ENCODE measurements at regions not wholly inside any gene's neighbourhood (a gene's known extent, or its start where the extent isn't known, plus 50 kb on each side); places are given as distances from the start of the nearest gene placed in this dataset.

DNA sequence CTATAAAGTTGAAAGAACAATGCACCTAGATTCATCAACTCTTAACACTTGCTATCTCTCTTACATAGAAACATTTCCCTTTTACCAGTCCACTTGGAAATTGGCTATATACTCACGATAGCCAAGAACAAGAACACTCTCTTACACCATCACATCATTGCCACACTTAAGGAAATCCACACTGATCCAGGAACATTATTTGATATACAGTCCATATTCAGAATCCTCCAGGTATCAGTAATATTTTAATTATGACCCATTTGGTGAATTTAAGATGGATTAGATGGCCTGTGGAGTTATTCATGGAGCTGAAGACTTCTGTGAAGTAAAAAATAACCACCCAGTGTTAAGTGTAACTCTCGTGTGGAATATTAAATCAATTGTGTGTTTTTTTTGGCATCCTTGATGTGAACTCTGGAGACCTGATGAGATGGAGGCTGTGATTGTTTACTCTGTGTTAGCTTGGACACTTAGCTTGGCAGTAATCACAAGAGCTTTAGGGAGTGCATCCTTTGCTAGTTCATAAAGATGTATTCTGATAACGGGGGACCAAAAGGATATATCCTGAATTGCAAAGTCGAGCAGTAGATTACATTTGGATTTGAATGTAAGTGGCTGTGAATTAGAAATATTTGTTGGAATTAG is 52.0 kb upstream of the ABL1 start:
- TF ChIP-seq, protein P1, sequence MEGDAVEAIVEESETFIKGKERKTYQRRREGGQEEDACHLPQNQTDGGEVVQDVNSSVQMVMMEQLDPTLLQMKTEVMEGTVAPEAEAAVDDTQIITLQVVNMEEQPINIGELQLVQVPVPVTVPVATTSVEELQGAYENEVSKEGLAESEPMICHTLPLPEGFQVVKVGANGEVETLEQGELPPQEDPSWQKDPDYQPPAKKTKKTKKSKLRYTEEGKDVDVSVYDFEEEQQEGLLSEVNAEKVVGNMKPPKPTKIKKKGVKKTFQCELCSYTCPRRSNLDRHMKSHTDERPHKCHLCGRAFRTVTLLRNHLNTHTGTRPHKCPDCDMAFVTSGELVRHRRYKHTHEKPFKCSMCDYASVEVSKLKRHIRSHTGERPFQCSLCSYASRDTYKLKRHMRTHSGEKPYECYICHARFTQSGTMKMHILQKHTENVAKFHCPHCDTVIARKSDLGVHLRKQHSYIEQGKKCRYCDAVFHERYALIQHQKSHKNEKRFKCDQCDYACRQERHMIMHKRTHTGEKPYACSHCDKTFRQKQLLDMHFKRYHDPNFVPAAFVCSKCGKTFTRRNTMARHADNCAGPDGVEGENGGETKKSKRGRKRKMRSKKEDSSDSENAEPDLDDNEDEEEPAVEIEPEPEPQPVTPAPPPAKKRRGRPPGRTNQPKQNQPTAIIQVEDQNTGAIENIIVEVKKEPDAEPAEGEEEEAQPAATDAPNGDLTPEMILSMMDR (IDR thresholded peaks at IDR 0.05 in 8 of 11, conservative IDR thresholded peaks at IDR 0.05 in 3 of 11): no peak
- TF ChIP-seq POLR2AphosphoS5 (IDR thresholded peaks at IDR 0.05) (no peak), POLR2A (IDR thresholded peaks at IDR 0.05) (no peak)
